HepG2 (cell line): ENCODE measurements at regions not wholly inside any gene's neighbourhood (a gene's known extent, or its start where the extent isn't known, plus 50 kb on each side); places are given as distances from the start of the nearest gene placed in this dataset.
A peak's percentile ranks its signal among the peaks of the same experiment; 100 is the strongest.

Source experiments
- ATAC-seq: fragments of 200-7000 bp; cut with Tn5 transposase; 3 replicates; pipeline ENCODE4 v1.9.1; 2020; ENCODE audit warnings: mild to moderate bottlenecking, moderate library complexity
- BruUV-seq: library from RNA; stranded (reverse); fragments of 400-500 nt; replicated peaks from 2 replicates; lab custom pipeline; 2021; lab: Mats Ljungman, UMichigan
- CTCF ChIA-PET: fragments of 300-600 bp; formaldehyde crosslinking; extraction: SDS; loops from one replicate; lab custom pipeline; 2021; ENCODE audit warnings: low total read pairs, inconsistent platforms, low intra/inter-chr PET ratio; lab: Yijun Ruan, JAX
- POLR2A ChIA-PET: fragments of 350-600 bp; sonication (Branson Sonifier 250); formaldehyde crosslinking; loops from one replicate; lab custom pipeline; 2020; ENCODE audit warnings: antibody characterized with exemption, inconsistent platforms; lab: Yijun Ruan, JAX
- DNase-seq: peaks from one replicate; pipeline ENCODE4 v3.0.0-alpha.2; 2015; ENCODE audit warnings: low spot score
- FAIRE-seq: peaks from 3 replicates; lab custom pipeline; 2011; peaks lifted over from hg19 to GRCh38; lab: Jason Lieb, UNC
- H2AFZ ChIP-seq: one replicate; pipeline ENCODE4 v1.6.1; 2011; ENCODE audit warnings: low read length, inconsistent platforms
- H3K27ac ChIP-seq: fragments of 300-600 bp; 3 replicates; pipeline ENCODE4 v1.8.0; 2011; ENCODE audit warnings: mixed run types, mild to moderate bottlenecking, mixed read lengths, low read length, inconsistent platforms; ENCODE audit not compliant: insufficient read depth; ENCODE audit errors: extremely low read length
- H3K27me3 ChIP-seq, 2 experiments: fragments of 200-600 bp in 1 of 2; 2 replicates in 1 of 2; 3 replicates in 1 of 2; pipeline versions ENCODE4 v1.6.0 to v1.8.0; 2011; ENCODE audit warnings: low read length in 2 of 2, mild to moderate bottlenecking in 2 of 2, moderate library complexity in 2 of 2, inconsistent platforms in 1 of 2; ENCODE audit not compliant: insufficient read depth in 2 of 2, control insufficient read depth in 1 of 2
- H3K36me3 ChIP-seq, 2 experiments: fragments of 200-600 bp in 1 of 2; replicated peaks in 1 of 2; 2 replicates in 1 of 2; 3 replicates in 1 of 2; pipeline versions ENCODE4 v1.5.1 to v1.8.0; 2011; ENCODE audit warnings: low read length in 2 of 2, inconsistent platforms in 1 of 2; ENCODE audit not compliant: insufficient read depth in 2 of 2, control insufficient read depth in 1 of 2
- H3K4me1 ChIP-seq: 2 replicates; pipeline ENCODE4 v1.5.1; 2012; ENCODE audit warnings: low read length, inconsistent platforms; ENCODE audit not compliant: insufficient read depth
- H3K4me2 ChIP-seq: 2 replicates; pipeline ENCODE4 v1.6.0; 2011; ENCODE audit warnings: low read depth, low read length, inconsistent platforms
- H3K4me3 ChIP-seq, 3 experiments: fragments of 200-600 bp in 1 of 3; sonication (generic), shearing (Covaris generic) in 1 of 3; replicated peaks in 1 of 3; 2 replicates each; pipeline ENCODE4 v1.5.1; 2011 to 2016; ENCODE audit warnings: low read length in 3 of 3, inconsistent platforms in 2 of 3, low read depth in 2 of 3, mild to moderate bottlenecking in 2 of 3, control low read depth in 1 of 3, mixed read lengths in 1 of 3; ENCODE audit not compliant: insufficient read depth in 1 of 3
- H3K79me2 ChIP-seq: one replicate; pipeline ENCODE4 v1.6.1; 2011; ENCODE audit warnings: low read length, inconsistent platforms; ENCODE audit not compliant: insufficient read depth
- H3K9ac ChIP-seq: 2 replicates; pipeline ENCODE4 v1.6.0; 2011; ENCODE audit warnings: mild to moderate bottlenecking, low read depth, low read length, inconsistent platforms; ENCODE audit not compliant: insufficient read depth
- H3K9me3 ChIP-seq: 2 replicates; pipeline ENCODE4 v1.5.1; 2012; ENCODE audit warnings: mild to moderate bottlenecking, low read length
- H4K20me1 ChIP-seq: 2 replicates; pipeline ENCODE4 v1.6.0; 2011; ENCODE audit warnings: inconsistent platforms, mild to moderate bottlenecking, low read length, moderate library complexity; ENCODE audit not compliant: insufficient read depth
- BRCA1 ChIP-seq: sonication (generic); formaldehyde crosslinking; IDR thresholded peaks from 2 replicates; pipeline ENCODE4 v1.4.0; 2020; ENCODE audit warnings: missing genetic modification reagents
- CCAR2 ChIP-seq: fragments of 200-400 bp; formaldehyde crosslinking; optimal IDR thresholded peaks from 2 replicates; pipeline ENCODE3; 2018; ENCODE audit warnings: low read depth, mild to moderate bottlenecking, low read length, moderate library complexity
- SCMH1 ChIP-seq: sonication (generic); formaldehyde crosslinking; IDR thresholded peaks from 2 replicates; pipeline ENCODE4 v1.9.0; 2021; ENCODE audit warnings: missing genetic modification reagents, mild to moderate bottlenecking, borderline replicate concordance
- WGBS: methylation state at CpG from one replicate; pipeline ENCODE4 v1.1.6; 2017; ENCODE audit warnings: low lambda C conversion rate; 5-methylcytosine and 5-hydroxymethylcytosine counted together
- in situ Hi-C: cut with HindIII; loops from 2 replicates; pipeline ENCODE4 v1.10.0; 2017; ENCODE audit warnings: low pct_unique_long_range_greater_than_20kb; ENCODE audit not compliant: extremely low pct_ligation_motif_present
- intact Hi-C: fragments of 100-400 bp; cut with micrococcal nuclease; formaldehyde crosslinking; loops from one replicate; pipeline ENCODE4 v1.10.0; 2022; ENCODE audit not compliant: unreplicated experiment
- TF ChIP-seq, protein P1 (sequence below), 2 experiments: sonication (generic) in 1 of 2; formaldehyde crosslinking in 1 of 2; IDR thresholded peaks; 2 replicates each; pipeline versions ENCODE4 v1.5.1 to v1.6.1; 2011 to 2020; ENCODE audit warnings: borderline replicate concordance in 1 of 2, low read depth in 1 of 2, low read length in 1 of 2, mild to moderate bottlenecking in 1 of 2, missing genetic modification reagents in 1 of 2, moderate library complexity in 1 of 2

DNA sequence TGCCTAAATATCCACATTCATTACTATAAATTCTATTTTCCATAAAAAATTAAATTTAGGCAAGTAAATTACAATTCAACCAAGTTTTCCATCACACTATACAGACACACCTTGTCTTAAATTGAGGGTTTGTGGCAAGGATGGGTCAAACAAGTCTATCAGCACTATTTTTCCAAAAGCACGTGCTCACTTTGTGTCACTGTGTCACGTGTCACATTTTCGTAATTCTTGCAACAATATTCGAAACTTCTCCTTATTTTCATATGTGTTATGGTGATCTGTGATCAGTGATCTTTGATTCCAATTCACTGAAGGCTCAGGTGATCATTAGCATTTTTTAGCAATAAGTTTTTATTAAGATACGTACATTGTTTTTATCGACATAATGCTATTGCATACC is 323.3 kb upstream of the CNTN4 start:
- Histone ChIP-seq H2AFZ (no peak overlapping the region), H3K4me1 (no peaks in the 10 kb centered on the region), H3K4me2 (no peak overlapping the region), H3K4me3 (no peak overlapping the region), H3K27me3 (no peaks in the 10 kb centered on the region), H3K79me2 (no peaks in the 10 kb centered on the region), H3K36me3 (no peaks in the 10 kb centered on the region), H3K27ac (no peak overlapping the region), H4K20me1 (no peaks in the 10 kb centered on the region), H3K9ac (no peak overlapping the region)
- in situ Hi-C loops, result no loop called here
- FAIRE-seq (no peak), ATAC-seq (no peak)
- POLR2A ChIA-PET, result no interaction called here
- CTCF ChIA-PET, result no interaction called here
- intact Hi-C loops, result loop anchor here (10.0 kb wide), 1 partner anchor 439 kb away; no protein-coding TSS in a partner anchor
- 4% methylated on average over 6 of the region's 6 CpGs for WGBS
- BruUV-seq, result no TSS peak
- no peak for TF ChIP-seq BRCA1 (CRISPR knock-in tag)
- TF ChIP-seq, protein P1, sequence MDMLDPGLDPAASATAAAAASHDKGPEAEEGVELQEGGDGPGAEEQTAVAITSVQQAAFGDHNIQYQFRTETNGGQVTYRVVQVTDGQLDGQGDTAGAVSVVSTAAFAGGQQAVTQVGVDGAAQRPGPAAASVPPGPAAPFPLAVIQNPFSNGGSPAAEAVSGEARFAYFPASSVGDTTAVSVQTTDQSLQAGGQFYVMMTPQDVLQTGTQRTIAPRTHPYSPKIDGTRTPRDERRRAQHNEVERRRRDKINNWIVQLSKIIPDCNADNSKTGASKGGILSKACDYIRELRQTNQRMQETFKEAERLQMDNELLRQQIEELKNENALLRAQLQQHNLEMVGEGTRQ (IDR thresholded peaks at IDR 0.05; ENCODE audit: low read depth, low read length), result peak; percentile 19; the same call in 1 of the 2 replicates
- TF ChIP-seq, protein P1 (CRISPR knock-in tag; IDR thresholded peaks at IDR 0.05; ENCODE audit: borderline replicate concordance), result no peak
- TF ChIP-seq, all 625 proteins: peak for 1
- peaks cover 100% of the 10 kb centered on the region for H3K9me3 ChIP-seq
- no peak for DNase-seq

DNA sequence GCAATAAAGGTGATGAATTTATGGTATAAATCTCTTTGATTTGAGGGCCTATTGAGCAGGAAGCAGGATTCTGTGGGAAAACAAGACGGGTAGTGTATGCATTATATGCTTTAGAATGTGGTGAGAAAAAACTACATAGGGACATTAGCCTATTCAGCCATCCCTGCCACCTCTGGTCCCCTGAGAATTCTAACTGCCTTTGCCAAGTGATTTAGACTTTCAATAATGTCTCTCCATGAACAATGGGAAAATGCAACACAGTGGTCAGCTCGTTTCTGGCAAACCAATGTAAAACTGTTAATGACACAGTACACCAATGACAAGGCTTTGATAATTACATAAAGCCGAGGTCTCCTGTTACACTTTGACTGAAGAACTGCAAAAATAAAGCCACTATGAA is 314.7 kb upstream of the CNTN4 start:
- H3K27ac ChIP-seq, result no peak overlapping the region
- H3K4me3 ChIP-seq, result no peak overlapping the region
- no peak for TF ChIP-seq SCMH1 (CRISPR knock-in tag)
- TF ChIP-seq CCAR2, result no peak
- DNase-seq (no peak), FAIRE-seq (no peak), ATAC-seq (no peak)
- ChIA-PET POLR2A (no interaction called here), CTCF (no interaction called here)
- no peaks in the 10 kb centered on the region for H3K27me3 ChIP-seq
- H3K9me3 ChIP-seq, result peaks cover 96% of the 10 kb centered on the region
- no peaks in the 10 kb centered on the region for H3K4me1 ChIP-seq
- no peak overlapping the region for H2AFZ ChIP-seq
- in situ Hi-C loops, result no loop called here
- WGBS, result 2% methylated on average over 3 of the region's 3 CpGs
- H3K36me3 ChIP-seq, result no peaks in the 10 kb centered on the region
- BruUV-seq, result no TSS peak
- no peak overlapping the region for H3K9ac ChIP-seq
- intact Hi-C loops, result no loop called here
- no peaks in the 10 kb centered on the region for H3K79me2 ChIP-seq
- no peaks in the 10 kb centered on the region for H4K20me1 ChIP-seq
- no peak overlapping the region for H3K4me2 ChIP-seq
